GM18502 (cell line): ENCODE measurements at regions not wholly inside any gene's neighbourhood (a gene's known extent, or its start where the extent isn't known, plus 50 kb on each side); places are given as distances from the start of the nearest gene placed in this dataset.

Experiments
- ATAC-seq: cut with Tn5 transposase; IDR thresholded peaks from one replicate; pipeline ENCODE4 v1.9.1; 2021; ENCODE audit warnings: mild to moderate bottlenecking; ENCODE audit not compliant: unreplicated experiment, poor library complexity

GRCh38 chr1:67948151-67949080 lies 102.0 kb downstream of the DIRAS3 start:
- ATAC-seq: no peak

- no peak for ATAC-seq
These were observed 103.3 kb downstream of the DIRAS3 start for GRCh38 chr1:67947114-67947513.

- no peak for ATAC-seq
These were observed 104.6 kb downstream of the DIRAS3 start for GRCh38 chr1:67945733-67946374.

GRCh38 chr1:67942274-67942673 lies 108.2 kb downstream of the DIRAS3 start:
- no peak for ATAC-seq

GRCh38 chr1:67941746-67942145 lies 108.5 kb upstream of the GNG12 start:
- ATAC-seq: no peak

- ATAC-seq: no peak
These were observed 107.9 kb upstream of the GNG12 start for GRCh38 chr1:67941155-67941554.

GRCh38 chr1:67939942-67940341 lies 106.7 kb upstream of the GNG12 start:
- ATAC-seq: no peak

GRCh38 chr1:67939186-67939743 lies 106.0 kb upstream of the GNG12 start:
- ATAC-seq: no peak

- no peak for ATAC-seq
These were observed 104.4 kb upstream of the GNG12 start for GRCh38 chr1:67937651-67938050.

- no peak for ATAC-seq
These were observed 103.7 kb upstream of the GNG12 start for GRCh38 chr1:67937010-67937409.

- ATAC-seq: no peak
These were observed 102.3 kb upstream of the GNG12 start for GRCh38 chr1:67935560-67935959.

- no peak for ATAC-seq
These were observed 97.9 kb upstream of the GNG12 start for GRCh38 chr1:67931198-67931597.

- ATAC-seq: no peak
These were observed 89.8 kb upstream of the GNG12 start for GRCh38 chr1:67923074-67923473.

- no peak for ATAC-seq
These were observed 88.6 kb upstream of the GNG12 start for GRCh38 chr1:67921725-67922489.

- ATAC-seq: no peak
These were observed 86.2 kb upstream of the GNG12 start for GRCh38 chr1:67919274-67920072.

GRCh38 chr1:67918067-67918466 lies 84.8 kb upstream of the GNG12 start:
- ATAC-seq: no peak

GRCh38 chr1:67917006-67917405 lies 83.7 kb upstream of the GNG12 start:
- ATAC-seq: no peak

- ATAC-seq: no peak
These were observed 83.0 kb upstream of the GNG12 start for GRCh38 chr1:67916140-67916886.

GRCh38 chr1:67909776-67910175 lies 76.5 kb upstream of the GNG12 start:
- no peak for ATAC-seq
